BE2C (cell line): ENCODE measurements at regions not wholly inside any gene's neighbourhood (a gene's known extent, or its start where the extent isn't known, plus 50 kb on each side); places are given as distances from the start of the nearest gene placed in this dataset.

ENCODE experiments used
- DNase-seq: peaks from one replicate; pipeline ENCODE4 v3.0.0-alpha.2; 2020
- H3K27me3 ChIP-seq: fragments of 250-450 bp; sonication (Bioruptor Pico); 2 replicates; pipeline ENCODE4 v1.5.1; 2020; ENCODE audit warnings: mild to moderate bottlenecking
- H3K36me3 ChIP-seq: fragments of 250-450 bp; sonication (Bioruptor Pico); 2 replicates; pipeline ENCODE4 v1.5.1; 2020; ENCODE audit warnings: mild to moderate bottlenecking
- H3K4me1 ChIP-seq: fragments of 250-450 bp; sonication (Bioruptor Pico); 2 replicates; pipeline ENCODE4 v1.5.1; 2020
- H3K4me3 ChIP-seq: 2 replicates; pipeline ENCODE4 v1.5.1; 2011; ENCODE audit warnings: low read depth, low read length
- H3K9me3 ChIP-seq: fragments of 250-450 bp; sonication (Bioruptor Pico); 2 replicates; pipeline ENCODE4 v1.5.1; 2020
- CTCF ChIP-seq: IDR thresholded peaks from 2 replicates; pipeline ENCODE4 v1.5.1; 2012; ENCODE audit warnings: mild to moderate bottlenecking, low read depth, low read length

- H3K27me3 ChIP-seq, result peaks cover 5% of the 10 kb centered on the region
- no peak for TF ChIP-seq CTCF
- DNase-seq, result no peak
Observed at GRCh38 chr20:7758406-7758805, 181.9 kb downstream of the HAO1 start.

DNA sequence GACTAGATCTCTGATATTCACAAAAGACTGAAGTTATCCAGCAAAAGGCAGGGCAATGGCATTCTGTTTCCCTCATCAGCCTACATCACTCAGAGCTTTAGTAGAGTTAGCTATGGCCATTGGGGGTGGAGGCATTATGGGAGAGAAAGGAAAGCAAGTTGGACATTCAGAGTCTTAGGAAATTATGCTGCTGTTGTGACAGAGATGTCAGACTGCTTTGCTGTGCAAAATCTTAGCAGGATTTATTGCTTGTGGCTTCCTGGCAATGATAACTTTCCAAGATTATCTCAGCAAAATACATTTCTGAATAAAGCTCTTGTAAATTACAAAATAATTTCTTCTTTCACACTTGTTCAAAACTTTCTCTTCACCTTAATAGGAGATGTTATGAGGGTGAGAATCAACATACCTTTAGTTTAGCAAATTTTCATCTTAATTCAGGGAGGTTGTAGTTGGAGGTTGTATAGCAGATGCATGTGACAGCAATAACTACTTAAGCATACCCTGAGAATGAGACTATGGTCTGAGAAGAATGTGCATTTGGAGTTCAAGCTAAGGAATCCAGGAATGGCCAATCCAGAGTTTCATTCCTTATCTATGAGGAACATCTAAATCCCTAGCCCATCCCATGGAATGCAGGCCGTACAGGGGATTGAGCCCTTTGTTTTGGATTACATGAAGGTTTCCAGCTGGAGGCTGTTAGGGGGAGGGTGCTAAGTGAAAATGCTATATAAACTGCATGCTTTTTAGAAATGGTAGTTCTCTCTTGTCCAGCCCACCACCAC is 179.8 kb downstream of the HAO1 start:
- no peak for TF ChIP-seq CTCF
- Histone ChIP-seq H3K36me3 (no peaks in the 10 kb centered on the region), H3K4me3 (no peak overlapping the region), H3K4me1 (no peaks in the 10 kb centered on the region), H3K9me3 (no peaks in the 10 kb centered on the region), H3K27me3 (no peaks in the 10 kb centered on the region; the same call in 1 of the 2 replicates)
- DNase-seq, result no peak

More at GRCh38 chr20:7758406-7758805, 181.9 kb downstream of the HAO1 start:
- Histone ChIP-seq H3K4me1 (no peaks in the 10 kb centered on the region), H3K9me3 (no peaks in the 10 kb centered on the region), H3K36me3 (no peaks in the 10 kb centered on the region), H3K4me3 (no peak overlapping the region)

GRCh38 chr20:7765221-7765620 is 175.0 kb downstream of the HAO1 start:
- H3K9me3 ChIP-seq, result no peaks in the 10 kb centered on the region
- no peaks in the 10 kb centered on the region for H3K4me1 ChIP-seq
- no peaks in the 10 kb centered on the region for H3K36me3 ChIP-seq
- no peak for TF ChIP-seq CTCF
- H3K27me3 ChIP-seq, result 0 out of 2 replicates have a peak, but pooled peaks cover 6% of the 10 kb centered on the region
- DNase-seq, result no peak
- H3K4me3 ChIP-seq, result no peak overlapping the region

DNA sequence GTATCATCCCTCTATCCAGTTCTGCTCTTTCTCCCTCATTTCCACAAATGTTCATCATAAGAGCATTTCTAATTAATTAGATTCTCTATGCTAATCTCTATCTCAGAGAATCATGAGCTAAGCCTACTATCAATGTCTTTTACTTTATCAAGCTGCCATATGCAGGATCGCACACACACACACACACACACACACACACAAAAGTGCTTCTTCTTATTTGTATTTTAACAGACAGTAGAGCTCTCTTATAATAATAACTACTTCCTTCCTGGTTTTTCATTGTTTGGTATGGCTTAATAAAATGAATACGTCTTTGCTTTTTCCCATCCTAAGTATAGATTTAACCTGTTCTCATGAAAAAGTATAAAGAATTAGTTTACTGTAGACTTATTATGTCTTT is 170.2 kb downstream of the HAO1 start:
- Histone ChIP-seq H3K4me1 (no peaks in the 10 kb centered on the region), H3K27me3 (0 out of 2 replicates have a peak, but pooled peaks cover 6% of the 10 kb centered on the region), H3K4me3 (no peak overlapping the region), H3K9me3 (no peaks in the 10 kb centered on the region), H3K36me3 (no peaks in the 10 kb centered on the region)
- no peak for TF ChIP-seq CTCF
- no peak for DNase-seq

DNA sequence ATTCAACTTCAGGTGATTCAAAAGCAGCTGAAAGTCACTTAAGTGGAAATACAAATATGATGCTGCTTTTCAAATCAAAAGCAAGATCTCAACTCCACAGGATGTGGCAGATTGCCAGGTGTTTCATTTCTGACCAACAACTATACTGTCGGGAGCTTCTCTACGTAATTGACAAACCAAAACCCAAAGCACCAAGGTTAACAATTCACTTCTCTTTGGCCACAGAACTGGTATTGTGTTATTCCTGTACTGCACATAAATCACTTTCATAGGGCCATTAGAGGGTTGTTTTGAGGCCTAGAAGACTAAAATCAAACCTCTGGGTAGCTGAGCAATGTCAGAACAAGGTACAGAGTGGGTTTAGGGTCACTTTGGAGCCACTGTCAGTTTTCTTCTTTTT is 169.7 kb downstream of the HAO1 start:
- Histone ChIP-seq H3K36me3 (no peaks in the 10 kb centered on the region), H3K4me3 (no peak overlapping the region), H3K4me1 (no peaks in the 10 kb centered on the region), H3K9me3 (no peaks in the 10 kb centered on the region), H3K27me3 (0 out of 2 replicates have a peak, but pooled peaks cover 6% of the 10 kb centered on the region)
- no peak for DNase-seq
- no peak for TF ChIP-seq CTCF

- H3K4me1 ChIP-seq, result no peaks in the 10 kb centered on the region
- TF ChIP-seq CTCF, result no peak
- DNase-seq, result no peak
- no peak overlapping the region for H3K4me3 ChIP-seq
- H3K36me3 ChIP-seq, result no peaks in the 10 kb centered on the region
- 0 out of 2 replicates have a peak, but pooled peaks cover under 1% of the 10 kb centered on the region for H3K27me3 ChIP-seq
- H3K9me3 ChIP-seq, result no peaks in the 10 kb centered on the region
Observed at GRCh38 chr20:7772371-7772770, 167.9 kb downstream of the HAO1 start.
